HCT116 (cell line): ENCODE measurements at regions not wholly inside any gene's neighbourhood (a gene's known extent, or its start where the extent isn't known, plus 50 kb on each side); places are given as distances from the start of the nearest gene placed in this dataset.

Source experiments
- ATAC-seq: fragments of 200-7000 bp; cut with Tn5 transposase; 2 replicates; pipeline ENCODE4 v1.9.1; 2020; ENCODE audit warnings: mild to moderate bottlenecking, moderate library complexity
- BruUV-seq: library from RNA; stranded (reverse); fragments of 400-500 nt; replicated peaks from 2 replicates; lab custom pipeline; 2021; lab: Mats Ljungman, UMichigan
- CTCF ChIA-PET: fragments of 300-600 bp; sonication (Branson Sonifier 250); formaldehyde crosslinking; loops from one replicate; lab custom pipeline; 2021; ENCODE audit warnings: antibody characterized with exemption; lab: Charles Lee
- POLR2A ChIA-PET: fragments of 300-600, 350-600 bp; sonication (Branson Sonifier 250); formaldehyde crosslinking; loops from one replicate; lab custom pipeline; 2021; ENCODE audit warnings: antibody characterized with exemption; lab: Charles Lee
- RAD21 ChIA-PET, 2 experiments: fragments of 300-600 bp; sonication (Branson Sonifier 250); formaldehyde crosslinking; loops; one replicate each; lab custom pipeline; 2023; ENCODE audit warnings: low total read pairs in 2 of 2; ENCODE audit not compliant: uncharacterized antibody in 2 of 2, unreplicated experiment in 2 of 2, low non-redundant PET in 1 of 2; lab: Charles Lee
- DNase-seq: peaks from one replicate; pipeline ENCODE4 v3.0.0-alpha.2; 2010; ENCODE audit warnings: low read depth, low spot score
- H2AFZ ChIP-seq: fragments of 200-600 bp; shearing (Covaris generic), sonication (generic); 2 replicates; pipeline ENCODE4 v1.6.1; 2017; ENCODE audit warnings: low read depth, mixed run types, mixed read lengths, antibody characterized with exemption, low read length; ENCODE audit not compliant: poor library complexity, severe bottlenecking
- H3K27ac ChIP-seq: 2 replicates; pipeline ENCODE4 v1.5.1; 2012; ENCODE audit warnings: low read depth, low read length
- H3K27me3 ChIP-seq: fragments of 200-600 bp; sonication (generic); 2 replicates; pipeline ENCODE4 v1.6.1; 2016; ENCODE audit warnings: mixed run types, low read length, mixed read lengths; ENCODE audit not compliant: insufficient read depth
- H3K36me3 ChIP-seq, 2 experiments: fragments of 200-500 bp in 1 of 2; fragments of 200-600 bp in 1 of 2; sonication (Bioruptor generic) in 1 of 2; sonication (generic) in 1 of 2; 2 replicates each; pipeline versions ENCODE4 v1.5.1 to v1.6.1; 2014 to 2016; ENCODE audit warnings: low read length in 2 of 2, inconsistent platforms in 1 of 2, mixed read lengths in 1 of 2, mixed run types in 1 of 2; ENCODE audit not compliant: insufficient read depth in 2 of 2, control insufficient read depth in 1 of 2
- H3K4me1 ChIP-seq, 2 experiments: fragments of 200-600 bp in 1 of 2; sonication (generic) in 1 of 2; 2 replicates each; pipeline versions ENCODE4 v1.5.1 to v1.6.1; 2012 to 2017; ENCODE audit warnings: low read length in 2 of 2, inconsistent platforms in 1 of 2, mild to moderate bottlenecking in 1 of 2, mixed read lengths in 1 of 2, mixed run types in 1 of 2, moderate library complexity in 1 of 2; ENCODE audit not compliant: insufficient read depth in 2 of 2, control insufficient read depth in 1 of 2
- H3K4me2 ChIP-seq: fragments of 200-600 bp; sonication (generic); 2 replicates; pipeline ENCODE4 v1.6.1; 2017; ENCODE audit warnings: mixed run types, low read length, mixed read lengths
- H3K4me3 ChIP-seq, 2 experiments: fragments of 200-600 bp in 1 of 2; sonication (generic) in 1 of 2; replicated peaks in 1 of 2; 2 replicates each; pipeline ENCODE4 v1.5.1; 2011 to 2016; ENCODE audit warnings: low read length in 2 of 2, control low read depth in 1 of 2, low read depth in 1 of 2, mild to moderate bottlenecking in 1 of 2, mixed read lengths in 1 of 2, mixed run types in 1 of 2
- H3K79me2 ChIP-seq: fragments of 200-600 bp; sonication (generic); 2 replicates; pipeline ENCODE4 v1.6.1; 2017; ENCODE audit warnings: mild to moderate bottlenecking, mixed run types, low read length, moderate library complexity, mixed read lengths; ENCODE audit not compliant: insufficient read depth
- H3K9ac ChIP-seq: fragments of 200-600 bp; sonication (generic); 2 replicates; pipeline ENCODE4 v1.6.1; 2016; ENCODE audit warnings: low read length, mixed read lengths
- H3K9me2 ChIP-seq: fragments of 200-600 bp; sonication (generic), shearing (Covaris generic); 2 replicates; pipeline ENCODE4 v1.6.1; 2017; ENCODE audit warnings: mixed run types, mild to moderate bottlenecking, moderate library complexity; ENCODE audit not compliant: insufficient read depth
- H3K9me3 ChIP-seq, 2 experiments: fragments of 200-500 bp in 1 of 2; fragments of 200-600 bp in 1 of 2; sonication (Bioruptor generic) in 1 of 2; sonication (generic) in 1 of 2; 2 replicates each; pipeline ENCODE4 v1.6.1; 2014 to 2017; ENCODE audit warnings: low read length in 2 of 2, mixed read lengths in 2 of 2, inconsistent platforms in 1 of 2, low read depth in 1 of 2, mild to moderate bottlenecking in 1 of 2, mixed run types in 1 of 2, moderate library complexity in 1 of 2; ENCODE audit not compliant: control insufficient read depth in 1 of 2, insufficient read depth in 1 of 2
- H4K20me1 ChIP-seq: fragments of 200-600 bp; sonication (generic), shearing (Covaris generic); 2 replicates; pipeline ENCODE4 v1.6.1; 2017; ENCODE audit warnings: mixed run types, mild to moderate bottlenecking, moderate library complexity; ENCODE audit not compliant: insufficient read depth
- ATF3 ChIP-seq: IDR thresholded peaks from 2 replicates; pipeline ENCODE4 v1.6.1; 2012
- CBX3 ChIP-seq: IDR thresholded peaks from 2 replicates; pipeline ENCODE4 v1.6.1; 2012; ENCODE audit warnings: low read depth
- CEBPB ChIP-seq: IDR thresholded peaks from 2 replicates; pipeline ENCODE4 v1.6.1; 2012; ENCODE audit warnings: low read depth
- CTCF ChIP-seq, 3 experiments: fragments of 200-600 bp in 1 of 3; sonication (generic) in 1 of 3; IDR thresholded peaks in 2 of 3; conservative IDR thresholded peaks in 1 of 3; 2 replicates each; pipeline ENCODE4 v1.5.1; 2012 to 2017; ENCODE audit warnings: low read depth in 2 of 3, low read length in 2 of 3, antibody characterized with exemption in 1 of 3, borderline replicate concordance in 1 of 3, control low read depth in 1 of 3, mild to moderate bottlenecking in 1 of 3, mixed read lengths in 1 of 3, mixed run types in 1 of 3, moderate library complexity in 1 of 3; ENCODE audit not compliant: insufficient read depth in 1 of 3
- EGR1 ChIP-seq: IDR thresholded peaks from 2 replicates; pipeline ENCODE4 v1.6.1; 2012; ENCODE audit warnings: low read depth
- ELF1 ChIP-seq: IDR thresholded peaks from 2 replicates; pipeline ENCODE4 v1.6.1; 2012; ENCODE audit warnings: low read depth, borderline replicate concordance
- EZH2 ChIP-seq: fragments of 200-600 bp; sonication (generic); IDR thresholded peaks from 2 replicates; pipeline ENCODE4 v1.6.1; 2017; ENCODE audit warnings: antibody characterized with exemption, mixed run types
- EZH2phosphoT487 ChIP-seq: fragments of 200-600 bp; IDR thresholded peaks from 2 replicates; pipeline ENCODE4 v1.6.1; 2018; ENCODE audit warnings: antibody characterized with exemption, borderline replicate concordance
- FOSL1 ChIP-seq: IDR thresholded peaks from 2 replicates; pipeline ENCODE4 v1.6.1; 2012; ENCODE audit warnings: low read depth
- POLR2A ChIP-seq: IDR thresholded peaks from 2 replicates; pipeline ENCODE4 v1.7.0; 2011; ENCODE audit warnings: borderline replicate concordance; ENCODE audit not compliant: insufficient read depth, insufficient read length; ENCODE audit errors: extremely low read depth
- POLR2AphosphoS5 ChIP-seq: IDR thresholded peaks from 2 replicates; pipeline ENCODE4 v1.6.1; 2011; ENCODE audit warnings: mild to moderate bottlenecking, low read depth, low read length, moderate library complexity
- RAD21 ChIP-seq: IDR thresholded peaks from 2 replicates; pipeline ENCODE4 v1.6.1; 2012; ENCODE audit warnings: low read depth, mild to moderate bottlenecking
- SRF ChIP-seq: IDR thresholded peaks from 2 replicates; pipeline ENCODE4 v1.6.1; 2012; ENCODE audit warnings: low read depth
- TCF7L2 ChIP-seq: IDR thresholded peaks from 2 replicates; pipeline ENCODE4 v1.7.0; 2011; ENCODE audit warnings: borderline replicate concordance, inconsistent platforms; ENCODE audit not compliant: insufficient read depth, insufficient read length; ENCODE audit errors: extremely low read depth
- YY1 ChIP-seq: IDR thresholded peaks from 2 replicates; pipeline ENCODE4 v1.6.1; 2011; ENCODE audit warnings: low read length, low read depth, moderate library complexity, mild to moderate bottlenecking; ENCODE audit not compliant: insufficient replicate concordance; ENCODE audit errors: extremely low read depth
- ZBTB33 ChIP-seq: IDR thresholded peaks from 2 replicates; pipeline ENCODE4 v1.6.1; 2011; ENCODE audit warnings: mild to moderate bottlenecking, low read length, moderate library complexity; ENCODE audit not compliant: insufficient replicate concordance; ENCODE audit errors: extremely low read depth
- ZFX ChIP-seq: fragments of 450-650 bp; IDR thresholded peaks from 2 replicates; pipeline ENCODE4 v1.6.1; 2017
- intact Hi-C: fragments of 100-400 bp; cut with micrococcal nuclease; formaldehyde crosslinking; loops from 2 replicates; pipeline ENCODE4 v1.10.0; 2022

- DNase-seq (no peak), ATAC-seq (no peak)
- TF ChIP-seq FOSL1 (no peak), ZFX (no peak), ZBTB33 (no peak), EZH2 (no peak)
- POLR2A ChIA-PET = no interaction called here
- Histone ChIP-seq H3K4me1 (peaks cover 0 to 3% of the 10 kb centered on the region in 2 experiments; a peak in 1 of 4 replicates), H3K9ac (no peak overlapping the region), H3K27me3 (no peaks in the 10 kb centered on the region), H3K4me2 (no peak overlapping the region), H3K9me2 (no peaks in the 10 kb centered on the region), H3K36me3 (no peaks in the 10 kb centered on the region), H4K20me1 (no peaks in the 10 kb centered on the region), H3K27ac (no peak overlapping the region), H3K79me2 (no peaks in the 10 kb centered on the region), H3K4me3 (no peak overlapping the region), H2AFZ (no peak overlapping the region), H3K9me3 (no peaks in the 10 kb centered on the region)
- no TSS peak for BruUV-seq
- CTCF ChIA-PET = no interaction called here
- RAD21 ChIA-PET = no interaction called here
- intact Hi-C loops = no loop called here
These were observed 66.3 kb upstream of the MRTFB start for GRCh38 chr16:14004729-14005315.

- no peaks in the 10 kb centered on the region for H3K9me2 ChIP-seq
- ChIA-PET CTCF (no interaction called here), RAD21 (no interaction called here), POLR2A (no interaction called here)
- no peaks in the 10 kb centered on the region for H3K79me2 ChIP-seq
- no peak for DNase-seq
- BruUV-seq = no TSS peak
- H3K27ac ChIP-seq = no peak overlapping the region
- no peak overlapping the region for H3K9ac ChIP-seq
- no peaks in the 10 kb centered on the region for H3K36me3 ChIP-seq
- no peak overlapping the region for H3K4me2 ChIP-seq
- H4K20me1 ChIP-seq = no peaks in the 10 kb centered on the region
- no peaks in the 10 kb centered on the region for H3K9me3 ChIP-seq
- H3K4me3 ChIP-seq = no peak overlapping the region
- H3K27me3 ChIP-seq = no peaks in the 10 kb centered on the region
- no peak for ATAC-seq
- intact Hi-C loops = no loop called here
- H2AFZ ChIP-seq = no peak overlapping the region
- TF ChIP-seq POLR2AphosphoS5 (no peak), POLR2A (no peak), CBX3 (no peak), CEBPB (no peak), YY1 (no peak), FOSL1 (no peak), CTCF (IDR thresholded peaks at IDR 0.05 in 2 of 3, conservative IDR thresholded peaks at IDR 0.05 in 1 of 3; ENCODE audit: borderline replicate concordance in 1 of 3, insufficient read depth in 1 of 3, low read depth in 2 of 3, low read length in 2 of 3) (no peak), EGR1 (no peak), ELF1 (no peak), ATF3 (no peak), ZFX (no peak), SRF (no peak), EZH2 (no peak), RAD21 (no peak), EZH2phosphoT487 (no peak), TCF7L2 (no peak)
- H3K4me1 ChIP-seq = peaks cover 0 to 3% of the 10 kb centered on the region in 2 experiments; a peak in 1 of 4 replicates
These were observed 65.8 kb upstream of the MRTFB start for GRCh38 chr16:14005335-14005734.
